ENCODE measurements at regions not wholly inside any gene's neighbourhood (a gene's known extent, or its start where the extent isn't known, plus 50 kb on each side); places are given as distances from the start of the nearest gene placed in this dataset.

GRCh38 chr3:102207151-102207571, 227.7 kb upstream of the ZPLD1 start:
- no peak for DNase-seq (ENCODE audit: low read depth in 1 of 2, low spot score in 1 of 2)
- Histone ChIP-seq H3K27me3 (no peaks in the 10 kb centered on the region), H3K4me3 (no peak overlapping the region), H3K4me1 (ENCODE audit: low read depth) (no peaks in the 10 kb centered on the region), H3K36me3 (no peaks in the 10 kb centered on the region), H3K9me3 (ENCODE audit: low read depth) (no peaks in the 10 kb centered on the region), H3K27ac (no peak overlapping the region)
- TF ChIP-seq CTCF (IDR thresholded peaks at IDR 0.05; ENCODE audit: low read depth, low read length), result no peak

GRCh38 chr3:102215166-102215565, 219.6 kb upstream of the ZPLD1 start:
- DNase-seq (ENCODE audit: low read depth in 1 of 2, low spot score in 1 of 2), result no peak
- Histone ChIP-seq H3K27me3 (no peaks in the 10 kb centered on the region), H3K4me3 (no peak overlapping the region), H3K27ac (no peak overlapping the region), H3K4me1 (ENCODE audit: low read depth) (no peaks in the 10 kb centered on the region), H3K9me3 (ENCODE audit: low read depth) (peaks cover 3% of the 10 kb centered on the region), H3K36me3 (no peaks in the 10 kb centered on the region)
- TF ChIP-seq CTCF (IDR thresholded peaks at IDR 0.05; ENCODE audit: low read depth, low read length), result no peak

GRCh38 chr3:102223132-102223531, 211.7 kb upstream of the ZPLD1 start:
- no peak for TF ChIP-seq CTCF (IDR thresholded peaks at IDR 0.05; ENCODE audit: low read depth, low read length)
- Histone ChIP-seq H3K36me3 (no peaks in the 10 kb centered on the region), H3K9me3 (ENCODE audit: low read depth) (no peaks in the 10 kb centered on the region), H3K4me3 (no peak overlapping the region), H3K27me3 (no peaks in the 10 kb centered on the region), H3K27ac (no peak overlapping the region), H3K4me1 (ENCODE audit: low read depth) (peaks cover 5% of the 10 kb centered on the region)
- DNase-seq (ENCODE audit: low read depth in 1 of 2, low spot score in 1 of 2), result no peak

- no peak overlapping the region for H3K4me3 ChIP-seq
- H3K4me1 ChIP-seq (ENCODE audit: low read depth), result peaks cover 5% of the 10 kb centered on the region
- no peaks in the 10 kb centered on the region for H3K9me3 ChIP-seq (ENCODE audit: low read depth)
- no peaks in the 10 kb centered on the region for H3K36me3 ChIP-seq
- peak in 1 of 2 donors; percentile 34 for DNase-seq (ENCODE audit: low read depth in 1 of 2, low spot score in 1 of 2)
- peak; percentile 37 for TF ChIP-seq CTCF (IDR thresholded peaks at IDR 0.05; ENCODE audit: low read depth, low read length)
- H3K27ac ChIP-seq, result no peak overlapping the region
- no peaks in the 10 kb centered on the region for H3K27me3 ChIP-seq
These were observed 210.6 kb upstream of the ZPLD1 start for GRCh38 chr3:102224171-102224570.

GRCh38 chr3:102225005-102225404, 209.8 kb upstream of the ZPLD1 start:
- Histone ChIP-seq H3K27me3 (no peaks in the 10 kb centered on the region), H3K4me3 (no peak overlapping the region), H3K9me3 (ENCODE audit: low read depth) (no peaks in the 10 kb centered on the region), H3K36me3 (no peaks in the 10 kb centered on the region), H3K27ac (no peak overlapping the region), H3K4me1 (ENCODE audit: low read depth) (peaks cover 5% of the 10 kb centered on the region)
- DNase-seq (ENCODE audit: low read depth in 1 of 2, low spot score in 1 of 2), result no peak
- TF ChIP-seq CTCF (IDR thresholded peaks at IDR 0.05; ENCODE audit: low read depth, low read length), result no peak

All from cardiac muscle cell (in vitro differentiated cells and primary cell).